NCI-H2227 treated with DMSO at 0.1 percent for 48 hours (cell line): ENCODE measurements at regions not wholly inside any gene's neighbourhood (a gene's known extent, or its start where the extent isn't known, plus 50 kb on each side); places are given as distances from the start of the nearest gene placed in this dataset.

ENCODE experiments used
- DNase-seq: peaks from one replicate; lab custom pipeline; 2025; lab: John Stamatoyannopoulos, UW

- peak; percentile 66 for DNase-seq
Measured at GRCh38 chr16:54362591-54363206, 76.1 kb upstream of the IRX3 start.

GRCh38 chr16:54361246-54361645, 74.7 kb upstream of the IRX3 start:
- no peak for DNase-seq

- no peak for DNase-seq
Measured at GRCh38 chr16:54360681-54361080, 74.1 kb upstream of the IRX3 start.

- no peak for DNase-seq
Measured at GRCh38 chr16:54359555-54359954, 73.0 kb upstream of the IRX3 start.

- no peak for DNase-seq
Measured at GRCh38 chr16:54359081-54359480, 72.5 kb upstream of the IRX3 start.

- DNase-seq, result no peak
Measured at GRCh38 chr16:54356391-54356790, 69.8 kb upstream of the IRX3 start.

GRCh38 chr16:54355251-54355650, 68.7 kb upstream of the IRX3 start:
- no peak for DNase-seq

GRCh38 chr16:54353097-54353496, 66.5 kb upstream of the IRX3 start:
- no peak for DNase-seq

GRCh38 chr16:54351171-54351570, 64.6 kb upstream of the IRX3 start:
- DNase-seq, result no peak

- DNase-seq, result no peak
Measured at GRCh38 chr16:54347961-54348360, 61.4 kb upstream of the IRX3 start.

- no peak for DNase-seq
Measured at GRCh38 chr16:54346041-54346440, 59.5 kb upstream of the IRX3 start.

- no peak for DNase-seq
Measured at GRCh38 chr16:54344646-54345630, 58.4 kb upstream of the IRX3 start.

GRCh38 chr16:54342966-54343365, 56.4 kb upstream of the IRX3 start:
- no peak for DNase-seq

GRCh38 chr16:54341892-54342776, 55.5 kb upstream of the IRX3 start:
- no peak for DNase-seq

- no peak for DNase-seq
Measured at GRCh38 chr16:54340531-54340930, 53.9 kb upstream of the IRX3 start.

- DNase-seq, result no peak
Measured at GRCh38 chr16:54336631-54337204, 50.1 kb upstream of the IRX3 start.
